ENCODE measurements at regions not wholly inside any gene's neighbourhood (a gene's known extent, or its start where the extent isn't known, plus 50 kb on each side); places are given as distances from the start of the nearest gene placed in this dataset.

- Histone ChIP-seq H3K4me1 (no peaks in the 10 kb centered on the region), H3K27ac (no peak overlapping the region), H3K4me3 (no peak overlapping the region), H3K9me3 (no peaks in the 10 kb centered on the region), H3K36me3 (no peaks in the 10 kb centered on the region), H3K27me3 (peaks cover 6% of the 10 kb centered on the region)
- 89% methylated on average over 3 of the region's 47 CpGs; no CpG with 5 or more reads in 1 of the 2 donors for WGBS, 2 donors (ENCODE audit: low coverage in 1 of 2)
- no peak for TF ChIP-seq POLR2AphosphoS5 (IDR thresholded peaks at IDR 0.05)
- TF ChIP-seq CTCF (IDR thresholded peaks at IDR 0.05) = no peak
- no peak for TF ChIP-seq POLR2A (IDR thresholded peaks at IDR 0.05)
- no peak for TF ChIP-seq EP300 (IDR thresholded peaks at IDR 0.05)
- ATAC-seq = no peak
Observed at GRCh38 chr6:33521489-33522091, 58.5 kb downstream of the BAK1 start.

All from gastroesophageal sphincter (tissue), 4 donors.